AG04450 (cell line): ENCODE measurements at regions not wholly inside any gene's neighbourhood (a gene's known extent, or its start where the extent isn't known, plus 50 kb on each side); places are given as distances from the start of the nearest gene placed in this dataset.

Experiments
- CTCF ChIA-PET: fragments of 300-600, 350-600 bp; formaldehyde crosslinking; extraction: SDS; loops from one replicate; lab custom pipeline; 2022; ENCODE audit warnings: antibody characterized with exemption, inconsistent platforms; lab: Charles Lee
- POLR2A ChIA-PET: fragments of 350-600 bp; formaldehyde crosslinking; extraction: SDS; loops from one replicate; lab custom pipeline; 2021; ENCODE audit warnings: antibody characterized with exemption, inconsistent platforms; lab: Yijun Ruan, JAX
- DNase-seq: peaks from one replicate; pipeline ENCODE4 v3.0.0-alpha.2; 2011; ENCODE audit warnings: low read depth, low spot score
- H3K27ac ChIP-seq: one replicate; pipeline ENCODE4 v1.5.1; 2012; ENCODE audit warnings: low read depth, low read length, control low read depth
- H3K27me3 ChIP-seq: one replicate; pipeline ENCODE4 v1.6.0; 2012; ENCODE audit warnings: low read length; ENCODE audit not compliant: control insufficient read depth, insufficient read depth
- H3K4me3 ChIP-seq: 2 replicates; pipeline ENCODE4 v1.5.1; 2011; ENCODE audit warnings: mild to moderate bottlenecking, low read depth, low read length, control low read depth
- H3K9me3 ChIP-seq: 2 replicates; pipeline ENCODE4 v1.5.1; 2012; ENCODE audit warnings: low read length; ENCODE audit not compliant: control insufficient read depth, insufficient read depth
- TF ChIP-seq, protein P1 (sequence below): IDR thresholded peaks from 2 replicates; pipeline ENCODE4 v1.5.1; 2011; ENCODE audit warnings: low read depth, low read length, control low read depth, inconsistent platforms

DNA sequence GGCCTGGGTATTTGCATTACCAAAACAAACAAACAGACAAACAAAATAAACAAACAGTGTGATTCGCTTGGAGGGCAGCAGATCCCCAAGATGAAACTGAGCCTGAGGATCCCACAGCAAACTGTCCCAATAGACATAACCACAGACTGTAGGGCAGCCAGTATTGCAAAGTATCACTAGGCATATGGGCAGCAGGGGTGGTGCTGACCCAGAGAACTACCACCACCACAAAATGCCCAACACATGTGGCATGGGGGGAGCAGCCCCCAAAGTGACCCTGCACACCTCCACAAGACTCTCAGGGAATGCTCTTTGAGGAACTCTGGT lies 330.1 kb downstream of the CYRIA start:
- CTCF ChIA-PET = no interaction called here
- TF ChIP-seq, protein P1, sequence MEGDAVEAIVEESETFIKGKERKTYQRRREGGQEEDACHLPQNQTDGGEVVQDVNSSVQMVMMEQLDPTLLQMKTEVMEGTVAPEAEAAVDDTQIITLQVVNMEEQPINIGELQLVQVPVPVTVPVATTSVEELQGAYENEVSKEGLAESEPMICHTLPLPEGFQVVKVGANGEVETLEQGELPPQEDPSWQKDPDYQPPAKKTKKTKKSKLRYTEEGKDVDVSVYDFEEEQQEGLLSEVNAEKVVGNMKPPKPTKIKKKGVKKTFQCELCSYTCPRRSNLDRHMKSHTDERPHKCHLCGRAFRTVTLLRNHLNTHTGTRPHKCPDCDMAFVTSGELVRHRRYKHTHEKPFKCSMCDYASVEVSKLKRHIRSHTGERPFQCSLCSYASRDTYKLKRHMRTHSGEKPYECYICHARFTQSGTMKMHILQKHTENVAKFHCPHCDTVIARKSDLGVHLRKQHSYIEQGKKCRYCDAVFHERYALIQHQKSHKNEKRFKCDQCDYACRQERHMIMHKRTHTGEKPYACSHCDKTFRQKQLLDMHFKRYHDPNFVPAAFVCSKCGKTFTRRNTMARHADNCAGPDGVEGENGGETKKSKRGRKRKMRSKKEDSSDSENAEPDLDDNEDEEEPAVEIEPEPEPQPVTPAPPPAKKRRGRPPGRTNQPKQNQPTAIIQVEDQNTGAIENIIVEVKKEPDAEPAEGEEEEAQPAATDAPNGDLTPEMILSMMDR = no peak
- Histone ChIP-seq H3K4me3 (no peak overlapping the region), H3K27me3 (no peaks in the 10 kb centered on the region), H3K27ac (no peak overlapping the region), H3K9me3 (peaks cover 40% of the 10 kb centered on the region)
- POLR2A ChIA-PET = no interaction called here
- DNase-seq = no peak

DNA sequence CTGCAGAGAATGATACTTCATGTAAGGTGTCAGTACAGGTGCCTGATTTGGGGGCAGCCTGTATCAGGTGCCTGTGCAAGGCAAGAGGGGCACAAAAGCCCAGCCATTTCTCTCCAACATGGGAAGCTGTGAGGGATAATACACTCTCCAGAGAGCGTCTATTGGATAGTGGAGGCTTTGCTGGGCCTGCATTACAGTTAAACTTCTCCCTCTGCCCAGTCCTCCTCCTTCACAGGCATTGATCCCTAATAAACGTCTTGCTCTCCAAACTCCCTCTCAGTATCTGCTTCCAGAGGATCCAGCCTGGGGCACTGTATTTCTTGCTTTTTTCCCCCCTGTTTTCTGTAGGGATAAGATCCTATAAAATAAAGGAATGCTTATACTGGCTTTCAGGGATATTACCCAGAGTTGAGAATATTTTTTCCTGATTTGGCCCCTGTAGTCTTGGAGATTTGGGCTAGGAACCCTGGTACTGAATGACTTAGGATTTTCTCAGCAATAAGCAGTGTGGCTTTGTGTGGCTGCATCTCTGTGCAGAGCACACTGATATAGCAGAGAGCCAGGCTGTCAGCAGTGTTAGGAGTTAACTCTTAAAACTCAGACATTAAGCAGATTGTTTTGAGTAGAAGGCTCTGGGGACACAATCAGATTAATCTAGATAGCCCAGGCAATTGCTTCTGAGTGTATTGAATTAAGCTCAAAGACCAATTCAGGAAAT lies 330.6 kb downstream of the CYRIA start:
- peaks cover 44% of the 10 kb centered on the region for H3K9me3 ChIP-seq
- no peak overlapping the region for H3K4me3 ChIP-seq
- H3K27ac ChIP-seq = no peak overlapping the region
- CTCF ChIA-PET = no interaction called here
- POLR2A ChIA-PET = no interaction called here
- DNase-seq = no peak
- TF ChIP-seq, protein P1 = no peak
- H3K27me3 ChIP-seq = no peaks in the 10 kb centered on the region

DNA sequence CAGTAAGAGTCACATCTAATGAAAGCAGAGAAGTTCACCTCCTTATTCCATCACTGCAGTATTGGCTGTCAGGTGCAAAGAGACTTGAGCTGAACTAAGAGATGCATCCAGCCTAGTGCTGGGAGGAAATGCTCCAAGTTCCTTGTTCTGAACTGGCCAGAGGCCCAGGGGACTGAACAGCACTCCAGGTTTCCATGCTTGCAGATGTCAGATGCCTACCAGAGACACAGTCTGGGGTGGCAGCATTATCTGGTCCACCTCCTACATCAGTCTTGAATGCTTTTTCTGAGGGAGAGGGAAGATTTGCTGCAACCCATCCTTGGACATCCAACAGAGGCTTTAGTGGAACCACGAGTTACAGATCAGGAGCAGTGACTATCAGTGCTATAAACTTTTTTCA lies 331.3 kb downstream of the CYRIA start:
- H3K27ac ChIP-seq = no peak overlapping the region
- TF ChIP-seq, protein P1 = no peak
- CTCF ChIA-PET = no interaction called here

DNA sequence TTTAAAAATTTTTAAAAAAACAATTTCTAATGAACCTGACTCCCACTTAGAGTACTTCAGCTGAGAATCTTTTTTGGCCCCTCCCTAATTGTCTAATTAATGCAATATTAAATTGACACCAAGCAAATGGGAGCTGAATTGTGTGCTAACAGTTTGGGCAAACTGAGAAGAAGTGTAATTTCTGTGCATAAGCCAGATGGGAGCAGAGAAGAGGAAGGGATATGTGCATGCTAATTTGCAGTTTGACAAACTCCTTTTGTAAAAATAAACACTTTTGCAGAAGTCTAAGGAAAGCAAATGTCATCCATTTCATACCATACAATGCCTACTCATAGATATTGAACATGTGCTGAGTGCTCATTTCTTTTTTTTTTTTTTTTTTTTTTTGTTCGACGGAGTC lies 332.0 kb downstream of the CYRIA start:
- CTCF ChIA-PET = no interaction called here
- POLR2A ChIA-PET = no interaction called here
- TF ChIP-seq, protein P1 = no peak
- no peak overlapping the region for H3K27ac ChIP-seq
- H3K27me3 ChIP-seq = no peaks in the 10 kb centered on the region
- no peak for DNase-seq
- peaks cover 57% of the 10 kb centered on the region for H3K9me3 ChIP-seq
- no peak overlapping the region for H3K4me3 ChIP-seq

More for the DNA sequence above, 331.3 kb downstream of the CYRIA start:
- no peak for DNase-seq
- POLR2A ChIA-PET = no interaction called here
- Histone ChIP-seq H3K9me3 (peaks cover 51% of the 10 kb centered on the region), H3K4me3 (no peak overlapping the region), H3K27me3 (no peaks in the 10 kb centered on the region)

DNA sequence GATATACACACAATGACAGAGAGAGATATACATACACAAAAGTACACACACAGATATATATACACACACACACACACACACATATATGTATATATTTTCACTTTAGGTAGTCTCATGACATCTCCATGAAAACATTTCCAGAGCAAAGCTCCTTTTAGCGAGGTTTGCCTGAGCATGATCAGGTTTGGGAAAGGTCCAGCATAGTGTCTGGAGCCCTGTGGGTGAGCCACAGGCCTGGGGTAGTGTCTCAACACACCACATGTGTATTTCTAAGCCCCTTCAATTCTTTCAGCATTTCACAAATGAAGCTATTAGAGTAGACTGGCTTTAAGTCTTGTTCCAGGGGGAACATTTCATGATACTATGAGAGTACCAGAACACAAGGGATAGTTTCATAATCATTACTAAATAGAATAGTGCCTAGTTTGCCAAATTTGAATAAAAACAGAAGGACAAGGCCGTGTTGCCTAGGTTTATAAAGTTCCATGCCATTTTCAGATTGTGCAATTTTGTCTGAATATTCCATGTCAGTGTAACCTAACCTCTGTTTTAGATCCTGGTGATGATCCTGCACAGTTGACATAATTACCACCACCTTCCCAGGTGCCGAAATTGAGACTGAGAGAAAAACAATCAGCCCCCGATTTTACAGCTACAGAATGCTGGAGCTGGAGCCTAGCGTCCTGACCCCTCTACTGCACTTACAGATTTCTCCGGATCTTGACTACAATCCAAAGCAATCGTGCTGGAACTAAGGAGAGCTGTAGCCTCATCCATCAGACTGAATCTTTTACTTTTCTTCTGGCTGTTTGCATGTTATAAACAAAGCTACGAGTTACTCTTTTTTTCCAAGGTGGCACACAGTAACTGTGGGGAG lies 332.7 kb downstream of the CYRIA start:
- Histone ChIP-seq H3K27ac (no peak overlapping the region), H3K27me3 (no peaks in the 10 kb centered on the region), H3K9me3 (peaks cover 55% of the 10 kb centered on the region), H3K4me3 (no peak overlapping the region)
- TF ChIP-seq, protein P1 = no peak
- DNase-seq = no peak
- ChIA-PET CTCF (no interaction called here), POLR2A (no interaction called here)
